ENCODE measurements at regions not wholly inside any gene's neighbourhood (a gene's known extent, or its start where the extent isn't known, plus 50 kb on each side); places are given as distances from the start of the nearest gene placed in this dataset.

GRCh38 chr3:59460068-59460467 is 410.2 kb upstream of the CFAP20DC start:
- Histone ChIP-seq H3K27ac (ENCODE audit: low read depth in 1 of 2, low read length in 2 of 2) (no peak overlapping the region), H3K4me3 (ENCODE audit: low read depth in 1 of 3, low read length in 3 of 3) (no peak overlapping the region), H3K27me3 (ENCODE audit: control insufficient read depth in 4 of 4, insufficient read depth in 4 of 4, low read length in 3 of 4) (no peaks in the 10 kb centered on the region), H3K4me1 (ENCODE audit: control insufficient read depth in 4 of 4, insufficient read depth in 4 of 4, low read length in 3 of 4) (no peaks in the 10 kb centered on the region), H3K9me3 (ENCODE audit: control insufficient read depth in 4 of 4, low read length in 3 of 4) (no peaks in the 10 kb centered on the region), H3K9ac (ENCODE audit: low read depth in 1 of 2, low read length in 2 of 2) (no peak overlapping the region), H3K36me3 (ENCODE audit: control insufficient read depth in 4 of 4, insufficient read depth in 3 of 4, low read depth in 1 of 4, low read length in 3 of 4) (no peaks in the 10 kb centered on the region)
- DNase-seq (ENCODE audit: low spot score): no peak
- WGBS: 81% methylated on average over 2 of the region's 2 CpGs
- no peak for TF ChIP-seq HNF4A (conservative IDR thresholded peaks at IDR 0.05)
- TF ChIP-seq GABPA (IDR thresholded peaks at IDR 0.05 in 1 of 2, conservative IDR thresholded peaks at IDR 0.05 in 1 of 2): no peak
- no peak for TF ChIP-seq ATF3 (IDR thresholded peaks at IDR 0.05)
- no peak for TF ChIP-seq CTCF (IDR thresholded peaks at IDR 0.05; ENCODE audit: low read depth, low read length, missing input control)
- no peak for TF ChIP-seq RXRA (IDR thresholded peaks at IDR 0.05)
- TF ChIP-seq TAF1 (conservative IDR thresholded peaks at IDR 0.05): no peak
- no peak for TF ChIP-seq REST (IDR thresholded peaks at IDR 0.05)
- no peak for TF ChIP-seq MAX (IDR thresholded peaks at IDR 0.05)
- TF ChIP-seq SP1 (IDR thresholded peaks at IDR 0.05): no peak
- TF ChIP-seq JUND (IDR thresholded peaks at IDR 0.05): no peak
- TF ChIP-seq NR2F2 (IDR thresholded peaks at IDR 0.05): no peak
- no peak for TF ChIP-seq ZBTB33 (IDR thresholded peaks at IDR 0.05)
- TF ChIP-seq RAD21 (IDR thresholded peaks at IDR 0.05): no peak
- TF ChIP-seq YY1 (IDR thresholded peaks at IDR 0.05): no peak
- TF ChIP-seq EGR1 (IDR thresholded peaks at IDR 0.05; ENCODE audit: low read depth in 2 of 2): no peak

GRCh38 chr3:59456852-59457485 is 407.1 kb upstream of the CFAP20DC start:
- DNase-seq (ENCODE audit: low spot score): no peak
- no peaks in the 10 kb centered on the region for H3K27me3 ChIP-seq (ENCODE audit: control insufficient read depth in 4 of 4, insufficient read depth in 4 of 4, low read length in 3 of 4)
- no peak overlapping the region for H3K4me3 ChIP-seq (ENCODE audit: low read depth in 1 of 3, low read length in 3 of 3)
- no peaks in the 10 kb centered on the region for H3K9me3 ChIP-seq (ENCODE audit: control insufficient read depth in 4 of 4, low read length in 3 of 4)
- no peaks in the 10 kb centered on the region for H3K36me3 ChIP-seq (ENCODE audit: control insufficient read depth in 4 of 4, insufficient read depth in 3 of 4, low read depth in 1 of 4, low read length in 3 of 4)
- H3K9ac ChIP-seq (ENCODE audit: low read depth in 1 of 2, low read length in 2 of 2): no peak overlapping the region
- H3K27ac ChIP-seq (ENCODE audit: low read depth in 1 of 2, low read length in 2 of 2): no peak overlapping the region
- 83% methylated on average over 7 of the region's 7 CpGs for WGBS
- H3K4me1 ChIP-seq (ENCODE audit: control insufficient read depth in 4 of 4, insufficient read depth in 4 of 4, low read length in 3 of 4): no peaks in the 10 kb centered on the region
- TF ChIP-seq JUND (IDR thresholded peaks at IDR 0.05) (no peak), SP1 (IDR thresholded peaks at IDR 0.05) (no peak), YY1 (IDR thresholded peaks at IDR 0.05) (no peak), HNF4A (conservative IDR thresholded peaks at IDR 0.05) (no peak), NR2F2 (IDR thresholded peaks at IDR 0.05) (no peak), GABPA (IDR thresholded peaks at IDR 0.05 in 1 of 2, conservative IDR thresholded peaks at IDR 0.05 in 1 of 2) (no peak), ATF3 (IDR thresholded peaks at IDR 0.05) (no peak), REST (IDR thresholded peaks at IDR 0.05) (no peak), EGR1 (IDR thresholded peaks at IDR 0.05; ENCODE audit: low read depth in 2 of 2) (no peak), ZBTB33 (IDR thresholded peaks at IDR 0.05) (no peak), FOXA2 (IDR thresholded peaks at IDR 0.05) (no peak), TAF1 (conservative IDR thresholded peaks at IDR 0.05) (no peak)
